GM18868 (cell line): ENCODE measurements at regions not wholly inside any gene's neighbourhood (a gene's known extent, or its start where the extent isn't known, plus 50 kb on each side); places are given as distances from the start of the nearest gene placed in this dataset.
"Not testable (repeated sequence)": the region's sequence is repeated elsewhere in the genome, so short reads cannot be mapped to it uniquely, and the experiment has no call there.

Experiments
- ATAC-seq: cut with Tn5 transposase; IDR thresholded peaks from one replicate; pipeline ENCODE4 v1.9.1; 2021; ENCODE audit warnings: mild to moderate bottlenecking, moderate library complexity; ENCODE audit not compliant: unreplicated experiment

- ATAC-seq: no peak
Observed at GRCh38 chr5:87661784-87662566, 249.2 kb upstream of the CCNH start.

GRCh38 chr5:87653242-87653641 is 240.5 kb upstream of the CCNH start:
- no peak for ATAC-seq

- ATAC-seq: no peak
Observed at GRCh38 chr5:87650284-87650683, 237.6 kb upstream of the CCNH start.

- ATAC-seq: no peak
Observed at GRCh38 chr5:87649455-87649854, 236.7 kb upstream of the CCNH start.

- ATAC-seq: no peak
Observed at GRCh38 chr5:87645224-87645623, 232.5 kb upstream of the CCNH start.

- no peak for ATAC-seq
Observed at GRCh38 chr5:87640902-87641301, 228.2 kb upstream of the CCNH start.

- no peak for ATAC-seq
Observed at GRCh38 chr5:87627363-87627762, 214.6 kb upstream of the CCNH start.

- no peak for ATAC-seq
Observed at GRCh38 chr5:87608385-87608784, 195.7 kb upstream of the CCNH start.

- no peak for ATAC-seq
Observed at GRCh38 chr5:87605663-87606062, 192.9 kb upstream of the CCNH start.

GRCh38 chr5:87599778-87600177 is 187.0 kb upstream of the CCNH start:
- ATAC-seq: no peak

GRCh38 chr5:87598460-87598859 is 185.7 kb upstream of the CCNH start:
- no peak for ATAC-seq

GRCh38 chr5:87594566-87594965 is 181.8 kb upstream of the CCNH start:
- no peak for ATAC-seq

GRCh38 chr5:87589587-87589986 is 176.9 kb upstream of the CCNH start:
- no peak for ATAC-seq

- ATAC-seq: no peak
Observed at GRCh38 chr5:87588316-87588715, 175.6 kb upstream of the CCNH start.

- not testable (repeated sequence) for ATAC-seq
Observed at GRCh38 chr5:87583704-87584103, 171.0 kb upstream of the CCNH start.

- ATAC-seq: peak; percentile 70
Observed at GRCh38 chr5:87582149-87582548, 169.4 kb upstream of the CCNH start.

GRCh38 chr5:87581661-87582060 is 168.9 kb upstream of the CCNH start:
- ATAC-seq: peak; percentile 3

GRCh38 chr5:87579678-87580077 is 166.9 kb upstream of the CCNH start:
- ATAC-seq: peak; percentile 46

GRCh38 chr5:87576867-87577266 is 164.1 kb upstream of the CCNH start:
- ATAC-seq: no peak

GRCh38 chr5:87576306-87576705 is 163.6 kb upstream of the CCNH start:
- not testable (repeated sequence) for ATAC-seq

GRCh38 chr5:87574106-87574505 is 161.4 kb upstream of the CCNH start:
- ATAC-seq: no peak

GRCh38 chr5:87572611-87573010 is 159.9 kb upstream of the CCNH start:
- no peak for ATAC-seq

- peak; percentile 83 for ATAC-seq
Observed at GRCh38 chr5:87572090-87572489, 159.4 kb upstream of the CCNH start.
